Liver (tissue), 8 donors: ENCODE measurements at regions not wholly inside any gene's neighbourhood (a gene's known extent, or its start where the extent isn't known, plus 50 kb on each side); places are given as distances from the start of the nearest gene placed in this dataset.

Source experiments
- DNase-seq: peaks from one replicate; pipeline ENCODE4 v3.0.0-alpha.2; 2017; ENCODE audit warnings: low spot score
- H3K27ac ChIP-seq, 2 donors: one replicate each; pipeline ENCODE4 v1.7.0; 2013; ENCODE audit warnings: inconsistent platforms in 2 of 2, low read length in 2 of 2, control low read depth in 1 of 2, low read depth in 1 of 2, mild to moderate bottlenecking in 1 of 2
- H3K27me3 ChIP-seq, 4 donors: one replicate each; pipeline versions ENCODE4 v1.6.1 to v1.7.0; 2013; ENCODE audit warnings: low read length in 3 of 4, inconsistent platforms in 1 of 4, mild to moderate bottlenecking in 1 of 4, moderate library complexity in 1 of 4; ENCODE audit not compliant: control insufficient read depth in 4 of 4, insufficient read depth in 4 of 4
- H3K36me3 ChIP-seq, 4 donors: one replicate each; pipeline versions ENCODE4 v1.6.1 to v1.7.0; 2013; ENCODE audit warnings: low read length in 3 of 4, mild to moderate bottlenecking in 3 of 4, low read depth in 1 of 4, moderate library complexity in 1 of 4; ENCODE audit not compliant: control insufficient read depth in 4 of 4, insufficient read depth in 3 of 4
- H3K4me1 ChIP-seq, 4 donors: one replicate each; pipeline versions ENCODE4 v1.6.1 to v1.7.0; 2013; ENCODE audit warnings: low read length in 3 of 4, mild to moderate bottlenecking in 3 of 4, moderate library complexity in 1 of 4; ENCODE audit not compliant: control insufficient read depth in 4 of 4, insufficient read depth in 4 of 4
- H3K4me3 ChIP-seq, 3 donors: one replicate each; pipeline versions ENCODE4 v1.6.1 to v1.7.0; 2013; ENCODE audit warnings: low read length in 3 of 3, control low read depth in 1 of 3, low read depth in 1 of 3, mild to moderate bottlenecking in 1 of 3
- H3K9ac ChIP-seq, 2 donors: one replicate each; pipeline ENCODE4 v1.7.0; 2013; ENCODE audit warnings: low read length in 2 of 2, mild to moderate bottlenecking in 2 of 2, moderate library complexity in 2 of 2, control low read depth in 1 of 2, low read depth in 1 of 2
- H3K9me3 ChIP-seq, 4 donors: one replicate each; pipeline versions ENCODE4 v1.6.1 to v1.7.0; 2013; ENCODE audit warnings: low read length in 3 of 4; ENCODE audit not compliant: control insufficient read depth in 4 of 4
- EGR1 ChIP-seq, 2 donors: IDR thresholded peaks; 2 replicates each; pipeline ENCODE4 v1.6.1; 2016 to 2018; ENCODE audit warnings: antibody characterized with exemption in 2 of 2, low read depth in 2 of 2
- FOXA1 ChIP-seq: IDR thresholded peaks from 2 replicates; pipeline ENCODE4 v1.6.1; 2016; ENCODE audit warnings: antibody characterized with exemption
- FOXA2 ChIP-seq: IDR thresholded peaks from 2 replicates; pipeline ENCODE4 v1.6.1; 2016; ENCODE audit warnings: antibody characterized with exemption
- GABPA ChIP-seq, 2 donors: IDR thresholded peaks in 1 of 2; conservative IDR thresholded peaks in 1 of 2; 2 replicates each; pipeline ENCODE4 v1.6.1; 2016; ENCODE audit warnings: antibody characterized with exemption in 2 of 2, mild to moderate bottlenecking in 1 of 2, moderate library complexity in 1 of 2
- HNF4A ChIP-seq, 2 donors: conservative IDR thresholded peaks; 2 replicates each; pipeline ENCODE4 v1.6.1; 2016; ENCODE audit warnings: antibody characterized with exemption in 2 of 2, mild to moderate bottlenecking in 2 of 2
- HNF4G ChIP-seq: IDR thresholded peaks from 2 replicates; pipeline ENCODE4 v1.6.1; 2016; ENCODE audit warnings: antibody characterized with exemption
- JUND ChIP-seq, 2 donors: IDR thresholded peaks; 2 replicates each; pipeline ENCODE4 v1.6.1; 2016; ENCODE audit warnings: antibody characterized with exemption in 2 of 2
- NR2F2 ChIP-seq: IDR thresholded peaks from 2 replicates; pipeline ENCODE4 v1.6.1; 2016; ENCODE audit warnings: antibody characterized with exemption
- RAD21 ChIP-seq, 2 donors: IDR thresholded peaks; 2 replicates each; pipeline ENCODE4 v1.6.1; 2016; ENCODE audit warnings: antibody characterized with exemption in 2 of 2, mild to moderate bottlenecking in 2 of 2
- RXRA ChIP-seq, 2 donors: IDR thresholded peaks; 2 replicates each; pipeline ENCODE4 v1.6.1; 2017 to 2018; ENCODE audit warnings: antibody characterized with exemption in 2 of 2, mild to moderate bottlenecking in 1 of 2
- SP1 ChIP-seq: IDR thresholded peaks from 2 replicates; pipeline ENCODE4 v1.6.1; 2018; ENCODE audit warnings: antibody characterized with exemption, mild to moderate bottlenecking
- YY1 ChIP-seq: IDR thresholded peaks from 2 replicates; pipeline ENCODE4 v1.6.1; 2016; ENCODE audit warnings: antibody characterized with exemption, mild to moderate bottlenecking
- WGBS: extraction: QIAGEN DNeasy Blood & Tissue Kit; methylation state at CpG from one replicate; pipeline ENCODE4 v1.1.7; 2013; 5-methylcytosine and 5-hydroxymethylcytosine counted together
- TF ChIP-seq, protein P1 (sequence below): IDR thresholded peaks from 2 replicates; pipeline ENCODE4 v1.6.1; 2016; ENCODE audit warnings: antibody characterized with exemption
- TF ChIP-seq, protein P2 (sequence below): IDR thresholded peaks from 2 replicates; pipeline ENCODE4 v1.6.1; 2016; ENCODE audit warnings: antibody characterized with exemption, mild to moderate bottlenecking
- TF ChIP-seq, protein P3 (sequence below): fragments of 150-350 bp; IDR thresholded peaks from 2 replicates; pipeline ENCODE4 v1.5.1; 2017; ENCODE audit warnings: improper control_type of control experiment, low read depth, low read length; ENCODE audit not compliant: missing input control
- TF ChIP-seq, protein P4 (sequence below): IDR thresholded peaks from 2 replicates; pipeline ENCODE4 v1.6.1; 2016; ENCODE audit warnings: antibody characterized with exemption
- donor health status: healthy.
- donor health status: healthy.
- donor health status: healthy.
- donor health status: healthy.
- donor health status: healthy.

DNA sequence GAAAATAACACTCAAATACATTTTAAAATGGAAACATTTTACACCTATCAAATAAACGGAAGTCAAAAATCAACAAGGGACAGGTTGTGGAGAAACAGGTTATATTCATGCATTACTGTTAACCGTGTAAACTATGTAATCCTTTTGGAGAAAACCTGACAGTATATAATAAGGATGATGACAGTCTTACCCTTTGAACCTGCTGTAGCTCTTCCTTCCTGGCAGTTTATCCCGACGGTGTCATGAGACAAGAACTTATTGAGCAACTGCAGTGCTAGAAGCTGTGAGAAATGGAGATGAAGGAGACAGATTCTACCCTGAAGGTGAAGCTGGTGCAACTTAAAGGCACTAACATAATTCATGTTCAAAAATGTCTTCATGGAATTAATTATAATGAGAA is 76.7 kb downstream of the PLEKHG1 start:
- DNase-seq, result no peak
- no peaks in the 10 kb centered on the region for H3K36me3 ChIP-seq
- 76% methylated on average over 4 of the region's 4 CpGs for WGBS

DNA sequence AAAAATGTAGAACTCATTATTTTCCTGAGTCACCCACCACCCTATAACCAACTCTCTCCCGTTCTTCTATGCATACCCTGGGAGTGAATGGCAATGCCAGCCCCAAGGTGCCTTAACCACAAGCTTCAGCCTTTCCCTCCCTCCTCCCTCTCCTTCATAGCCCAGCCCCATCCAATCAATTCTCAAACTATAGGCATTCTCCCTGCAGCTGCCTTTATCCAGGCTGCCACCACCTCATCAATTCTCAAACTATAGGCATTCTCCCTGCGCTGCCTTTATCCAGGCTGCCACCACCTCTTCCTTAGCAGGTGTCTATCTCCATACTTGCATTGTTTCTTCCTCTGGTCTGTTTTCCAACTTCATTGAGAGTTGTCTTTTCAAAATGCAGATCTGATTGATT is 77.1 kb downstream of the PLEKHG1 start:
- Histone ChIP-seq H3K36me3 (no peaks in the 10 kb centered on the region), H3K4me3 (no peak overlapping the region), H3K9me3 (no peaks in the 10 kb centered on the region), H3K9ac (no peak overlapping the region), H3K27me3 (no peaks in the 10 kb centered on the region), H3K4me1 (peaks cover 0 to 16% (median 11%) of the 10 kb centered on the region in 4 donors), H3K27ac (no peak overlapping the region)
- WGBS, result 100% methylated on average over 2 of the region's 2 CpGs
- no peak for DNase-seq
- TF ChIP-seq HNF4G (no peak), GABPA (IDR thresholded peaks at IDR 0.05 in 1 of 2, conservative IDR thresholded peaks at IDR 0.05 in 1 of 2) (no peak), FOXA2 (no peak), RAD21 (IDR thresholded peaks at IDR 0.05) (no peak), FOXA1 (no peak), HNF4A (conservative IDR thresholded peaks at IDR 0.05) (no peak), SP1 (no peak)
- TF ChIP-seq, protein P1, sequence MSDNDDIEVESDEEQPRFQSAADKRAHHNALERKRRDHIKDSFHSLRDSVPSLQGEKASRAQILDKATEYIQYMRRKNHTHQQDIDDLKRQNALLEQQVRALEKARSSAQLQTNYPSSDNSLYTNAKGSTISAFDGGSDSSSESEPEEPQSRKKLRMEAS, result no peak
- TF ChIP-seq, protein P2, sequence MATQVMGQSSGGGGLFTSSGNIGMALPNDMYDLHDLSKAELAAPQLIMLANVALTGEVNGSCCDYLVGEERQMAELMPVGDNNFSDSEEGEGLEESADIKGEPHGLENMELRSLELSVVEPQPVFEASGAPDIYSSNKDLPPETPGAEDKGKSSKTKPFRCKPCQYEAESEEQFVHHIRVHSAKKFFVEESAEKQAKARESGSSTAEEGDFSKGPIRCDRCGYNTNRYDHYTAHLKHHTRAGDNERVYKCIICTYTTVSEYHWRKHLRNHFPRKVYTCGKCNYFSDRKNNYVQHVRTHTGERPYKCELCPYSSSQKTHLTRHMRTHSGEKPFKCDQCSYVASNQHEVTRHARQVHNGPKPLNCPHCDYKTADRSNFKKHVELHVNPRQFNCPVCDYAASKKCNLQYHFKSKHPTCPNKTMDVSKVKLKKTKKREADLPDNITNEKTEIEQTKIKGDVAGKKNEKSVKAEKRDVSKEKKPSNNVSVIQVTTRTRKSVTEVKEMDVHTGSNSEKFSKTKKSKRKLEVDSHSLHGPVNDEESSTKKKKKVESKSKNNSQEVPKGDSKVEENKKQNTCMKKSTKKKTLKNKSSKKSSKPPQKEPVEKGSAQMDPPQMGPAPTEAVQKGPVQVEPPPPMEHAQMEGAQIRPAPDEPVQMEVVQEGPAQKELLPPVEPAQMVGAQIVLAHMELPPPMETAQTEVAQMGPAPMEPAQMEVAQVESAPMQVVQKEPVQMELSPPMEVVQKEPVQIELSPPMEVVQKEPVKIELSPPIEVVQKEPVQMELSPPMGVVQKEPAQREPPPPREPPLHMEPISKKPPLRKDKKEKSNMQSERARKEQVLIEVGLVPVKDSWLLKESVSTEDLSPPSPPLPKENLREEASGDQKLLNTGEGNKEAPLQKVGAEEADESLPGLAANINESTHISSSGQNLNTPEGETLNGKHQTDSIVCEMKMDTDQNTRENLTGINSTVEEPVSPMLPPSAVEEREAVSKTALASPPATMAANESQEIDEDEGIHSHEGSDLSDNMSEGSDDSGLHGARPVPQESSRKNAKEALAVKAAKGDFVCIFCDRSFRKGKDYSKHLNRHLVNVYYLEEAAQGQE, result no peak
- TF ChIP-seq, protein P3, sequence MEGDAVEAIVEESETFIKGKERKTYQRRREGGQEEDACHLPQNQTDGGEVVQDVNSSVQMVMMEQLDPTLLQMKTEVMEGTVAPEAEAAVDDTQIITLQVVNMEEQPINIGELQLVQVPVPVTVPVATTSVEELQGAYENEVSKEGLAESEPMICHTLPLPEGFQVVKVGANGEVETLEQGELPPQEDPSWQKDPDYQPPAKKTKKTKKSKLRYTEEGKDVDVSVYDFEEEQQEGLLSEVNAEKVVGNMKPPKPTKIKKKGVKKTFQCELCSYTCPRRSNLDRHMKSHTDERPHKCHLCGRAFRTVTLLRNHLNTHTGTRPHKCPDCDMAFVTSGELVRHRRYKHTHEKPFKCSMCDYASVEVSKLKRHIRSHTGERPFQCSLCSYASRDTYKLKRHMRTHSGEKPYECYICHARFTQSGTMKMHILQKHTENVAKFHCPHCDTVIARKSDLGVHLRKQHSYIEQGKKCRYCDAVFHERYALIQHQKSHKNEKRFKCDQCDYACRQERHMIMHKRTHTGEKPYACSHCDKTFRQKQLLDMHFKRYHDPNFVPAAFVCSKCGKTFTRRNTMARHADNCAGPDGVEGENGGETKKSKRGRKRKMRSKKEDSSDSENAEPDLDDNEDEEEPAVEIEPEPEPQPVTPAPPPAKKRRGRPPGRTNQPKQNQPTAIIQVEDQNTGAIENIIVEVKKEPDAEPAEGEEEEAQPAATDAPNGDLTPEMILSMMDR, result no peak

More for the DNA sequence above, 76.7 kb downstream of the PLEKHG1 start:
- H3K4me1 ChIP-seq, result peaks cover 0 to 16% (median 11%) of the 10 kb centered on the region in 4 donors
- no peak overlapping the region for H3K9ac ChIP-seq
- H3K27ac ChIP-seq, result no peak overlapping the region
- no peaks in the 10 kb centered on the region for H3K27me3 ChIP-seq
- H3K4me3 ChIP-seq, result no peak overlapping the region
- H3K9me3 ChIP-seq, result no peaks in the 10 kb centered on the region
- TF ChIP-seq HNF4G (no peak), SP1 (no peak), RXRA (IDR thresholded peaks at IDR 0.05) (no peak), JUND (IDR thresholded peaks at IDR 0.05) (no peak), EGR1 (IDR thresholded peaks at IDR 0.05; ENCODE audit: low read depth in 2 of 2) (no peak), RAD21 (IDR thresholded peaks at IDR 0.05) (no peak), HNF4A (conservative IDR thresholded peaks at IDR 0.05) (no peak), YY1 (no peak), NR2F2 (no peak)
- TF ChIP-seq, protein P2, result no peak
- TF ChIP-seq, protein P4, sequence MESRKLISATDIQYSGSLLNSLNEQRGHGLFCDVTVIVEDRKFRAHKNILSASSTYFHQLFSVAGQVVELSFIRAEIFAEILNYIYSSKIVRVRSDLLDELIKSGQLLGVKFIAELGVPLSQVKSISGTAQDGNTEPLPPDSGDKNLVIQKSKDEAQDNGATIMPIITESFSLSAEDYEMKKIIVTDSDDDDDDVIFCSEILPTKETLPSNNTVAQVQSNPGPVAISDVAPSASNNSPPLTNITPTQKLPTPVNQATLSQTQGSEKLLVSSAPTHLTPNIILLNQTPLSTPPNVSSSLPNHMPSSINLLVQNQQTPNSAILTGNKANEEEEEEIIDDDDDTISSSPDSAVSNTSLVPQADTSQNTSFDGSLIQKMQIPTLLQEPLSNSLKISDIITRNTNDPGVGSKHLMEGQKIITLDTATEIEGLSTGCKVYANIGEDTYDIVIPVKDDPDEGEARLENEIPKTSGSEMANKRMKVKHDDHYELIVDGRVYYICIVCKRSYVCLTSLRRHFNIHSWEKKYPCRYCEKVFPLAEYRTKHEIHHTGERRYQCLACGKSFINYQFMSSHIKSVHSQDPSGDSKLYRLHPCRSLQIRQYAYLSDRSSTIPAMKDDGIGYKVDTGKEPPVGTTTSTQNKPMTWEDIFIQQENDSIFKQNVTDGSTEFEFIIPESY, result no peak
- TF ChIP-seq, protein P3, result no peak
